Activated naive CD8-positive, alpha-beta T cell treated with anti-CD3 and anti-CD28 coated beads, Interleukin-2, amount 50 U/mL, for 16 hours (primary cell): ENCODE measurements at regions not wholly inside any gene's neighbourhood (a gene's known extent, or its start where the extent isn't known, plus 50 kb on each side); places are given as distances from the start of the nearest gene placed in this dataset.

ENCODE experiments used
- DNase-seq: peaks from one replicate; pipeline ENCODE4 v3.0.0-alpha.2; 2020; ENCODE audit warnings: low read depth, low spot score

- DNase-seq: no peak
Measured at GRCh38 chr13:85303630-85304029, 495.6 kb downstream of the SLITRK6 start.

DNA sequence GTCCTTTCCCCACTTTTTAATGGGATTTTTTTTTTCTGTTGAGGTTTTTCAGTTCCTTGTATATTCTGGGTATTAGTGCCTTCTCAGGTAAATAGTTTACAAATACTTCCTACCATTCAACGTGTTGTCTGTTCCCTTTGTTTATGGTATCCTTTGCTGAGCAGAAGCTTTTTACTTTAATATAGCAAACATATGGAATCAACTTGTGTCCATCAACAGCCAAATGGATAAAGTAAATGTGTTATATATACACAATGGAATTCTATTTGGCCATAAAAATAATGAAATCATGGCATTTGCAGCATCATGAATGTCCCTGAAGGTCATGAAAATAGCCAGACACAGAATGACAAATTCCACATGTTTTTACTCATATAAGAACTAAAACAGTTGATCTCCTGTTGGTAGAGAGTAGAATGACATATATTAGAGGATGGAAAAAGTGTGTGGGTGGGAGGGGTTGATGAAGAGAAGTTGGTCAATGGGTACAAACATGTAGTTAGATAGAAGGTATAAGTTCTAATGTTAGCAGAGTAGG, 500.8 kb downstream of the SLITRK6 start:
- DNase-seq: no peak

DNA sequence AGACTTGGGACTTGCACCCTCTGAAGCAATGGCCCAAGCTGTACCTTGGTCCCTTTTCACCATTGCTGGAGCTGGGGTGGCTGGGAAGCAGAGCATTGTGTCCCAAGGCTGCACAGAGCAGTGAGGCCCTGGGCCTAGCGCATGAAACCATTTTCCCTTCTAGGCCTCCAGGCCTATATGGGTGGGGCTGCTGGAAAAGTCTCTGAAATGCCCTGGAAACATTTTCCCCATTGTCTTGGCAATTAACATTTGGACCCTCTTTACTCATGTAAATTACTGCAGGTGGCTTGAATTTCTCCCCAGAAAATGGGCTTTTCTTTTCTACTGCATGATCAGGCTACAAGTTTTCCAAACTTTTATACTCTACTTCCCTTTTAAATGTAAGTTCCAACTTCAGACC, 510.5 kb downstream of the SLITRK6 start:
- no peak for DNase-seq

DNA sequence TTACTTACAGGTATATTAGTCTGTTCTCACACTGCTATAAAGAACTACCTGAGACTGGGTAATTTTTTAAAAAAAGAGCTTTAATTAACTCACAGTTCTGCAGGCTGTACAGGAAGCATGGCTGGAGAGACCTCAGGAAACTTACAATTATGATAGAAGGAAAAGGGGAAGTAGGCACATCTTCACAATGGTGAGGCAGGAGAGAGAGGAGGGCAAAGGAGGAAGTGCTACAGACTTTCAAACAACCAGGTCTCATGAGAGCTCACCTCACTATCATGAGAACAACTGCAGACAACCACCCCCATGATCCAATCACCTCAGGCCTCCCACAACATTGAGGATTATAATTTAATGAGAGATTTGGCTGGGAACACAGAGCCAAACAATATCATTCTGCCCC, 511.7 kb downstream of the SLITRK6 start:
- DNase-seq: no peak

GRCh38 chr13:85286081-85286480, 513.1 kb downstream of the SLITRK6 start:
- no peak for DNase-seq

DNA sequence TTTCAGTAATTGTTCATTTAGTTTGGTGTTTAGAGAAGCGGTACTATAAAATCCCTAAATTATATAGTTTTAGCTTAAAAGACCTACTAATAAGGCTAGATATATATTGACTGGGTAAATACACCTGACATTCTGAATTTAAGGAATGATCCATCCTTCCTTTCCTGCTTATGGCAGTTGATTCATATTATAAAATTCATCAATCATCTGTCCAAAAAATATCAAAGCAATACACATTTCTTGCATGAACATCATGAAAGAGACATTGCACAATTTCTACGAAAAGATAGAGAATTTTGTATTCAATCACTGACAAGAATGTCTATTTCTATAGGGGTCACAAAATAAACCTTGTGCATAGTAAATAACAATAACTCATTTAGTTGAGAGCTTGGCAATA, 514.9 kb downstream of the SLITRK6 start:
- no peak for DNase-seq

GRCh38 chr13:85283408-85283807, 515.8 kb downstream of the SLITRK6 start:
- no peak for DNase-seq

DNA sequence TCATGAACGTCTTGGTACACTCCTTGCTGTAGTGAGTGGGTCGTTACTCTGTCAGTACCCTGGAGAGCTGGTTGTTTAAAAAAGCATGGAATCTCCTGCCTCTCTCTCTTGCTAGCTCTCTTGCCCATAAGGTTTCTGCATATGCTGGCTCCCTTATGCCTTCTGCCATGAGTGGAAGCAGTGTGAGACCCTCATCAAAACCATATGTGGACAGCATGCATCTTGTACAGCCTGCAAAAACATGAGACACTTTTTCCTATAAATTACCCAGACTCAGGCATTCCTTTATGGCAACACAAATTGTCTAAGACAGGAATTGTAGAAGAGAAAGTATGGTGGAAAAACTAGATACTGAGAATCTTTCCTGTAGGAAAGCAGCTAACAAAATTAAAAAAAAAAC, 516.3 kb downstream of the SLITRK6 start:
- no peak for DNase-seq

DNA sequence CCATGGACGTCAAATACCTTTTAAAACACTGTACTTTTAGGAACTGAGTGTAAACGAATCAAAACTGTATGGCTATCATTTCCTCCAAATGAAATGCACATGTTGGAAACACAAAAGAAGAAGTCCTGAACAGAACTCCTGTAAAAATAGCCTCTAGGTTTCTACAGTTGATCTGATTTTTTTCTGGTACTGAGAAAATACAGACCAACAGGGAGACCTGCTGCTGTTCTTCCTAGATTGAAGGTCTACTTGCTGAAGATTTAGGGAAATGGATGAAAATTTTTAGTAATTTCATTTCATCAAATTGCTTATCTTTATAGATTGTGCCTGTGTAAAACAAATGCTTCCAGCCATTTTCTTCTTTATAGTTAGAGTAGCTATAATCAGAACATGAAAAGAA, 520.4 kb downstream of the SLITRK6 start:
- no peak for DNase-seq

DNA sequence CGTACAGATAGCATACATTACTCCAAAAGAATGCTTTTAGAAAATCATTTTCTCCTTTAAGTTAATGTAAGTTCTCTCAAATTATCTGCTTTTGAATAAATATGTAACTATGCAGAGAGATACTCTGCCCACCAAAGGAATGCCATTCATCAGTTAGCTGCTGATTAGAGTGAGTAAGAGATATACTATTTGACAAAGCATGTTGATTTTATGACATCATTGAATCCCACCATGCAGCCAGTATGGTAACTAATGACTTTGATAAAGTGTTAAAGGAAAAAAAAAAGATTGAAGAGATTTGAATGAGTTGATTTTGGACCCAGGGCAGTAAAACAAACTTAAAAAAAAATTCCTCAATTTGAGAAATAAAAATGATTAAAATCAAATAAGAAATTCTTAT, 521.5 kb downstream of the SLITRK6 start:
- no peak for DNase-seq

GRCh38 chr13:85266771-85267170, 532.4 kb downstream of the SLITRK6 start:
- no peak for DNase-seq

- DNase-seq: no peak
Measured at GRCh38 chr13:85266331-85266730, 532.9 kb downstream of the SLITRK6 start.

- DNase-seq: no peak
Measured at GRCh38 chr13:85265296-85265695, 533.9 kb downstream of the SLITRK6 start.

DNA sequence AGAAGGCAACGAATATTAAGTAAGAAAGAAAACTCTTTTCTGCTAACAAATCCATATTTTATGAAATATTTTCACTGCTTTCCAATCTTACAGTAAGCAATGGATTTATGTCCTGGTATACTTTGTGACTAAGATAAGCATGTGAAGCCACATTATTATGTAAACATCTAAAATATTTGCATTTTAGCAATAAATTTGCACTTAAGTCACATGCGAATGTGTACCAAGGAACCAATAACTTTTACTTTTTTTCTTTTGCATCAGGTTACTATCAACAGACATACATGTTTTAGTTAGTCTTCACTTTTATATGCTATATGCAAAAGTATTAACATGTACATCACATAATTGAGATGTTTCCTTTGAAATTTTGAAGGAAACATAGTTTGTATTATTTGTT, 536.7 kb downstream of the SLITRK6 start:
- DNase-seq: no peak

DNA sequence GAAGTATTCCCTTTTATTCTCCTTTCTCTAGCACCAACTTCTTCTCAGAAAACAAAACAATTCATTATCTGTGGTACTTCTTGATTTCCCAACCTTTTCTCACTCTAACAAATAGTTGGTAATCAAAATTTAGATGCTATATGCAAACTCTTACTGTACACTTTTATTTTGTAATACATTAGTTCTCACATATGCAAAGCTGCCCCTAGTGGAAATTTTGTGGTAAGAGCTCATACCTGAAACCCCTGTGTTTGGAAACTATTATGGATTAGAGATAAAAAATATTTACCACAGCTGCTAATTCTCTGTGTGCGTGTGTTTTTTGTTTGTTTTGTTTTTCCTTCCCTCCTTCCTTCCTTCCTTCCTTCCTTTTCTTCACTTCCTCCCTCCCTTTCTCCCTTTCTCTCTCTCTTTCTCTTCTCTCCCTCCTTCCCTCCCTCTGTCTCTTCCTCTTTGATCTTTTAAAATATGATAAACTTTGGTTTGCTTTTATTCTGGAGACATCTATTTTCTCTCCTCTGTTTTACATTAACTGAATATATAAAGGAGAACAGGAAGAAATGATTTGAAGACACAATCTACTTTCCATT, 537.4 kb downstream of the SLITRK6 start:
- DNase-seq: no peak

GRCh38 chr13:85260896-85261295, 538.3 kb downstream of the SLITRK6 start:
- DNase-seq: no peak

GRCh38 chr13:85255978-85256377, 543.2 kb downstream of the SLITRK6 start:
- DNase-seq: no peak

DNA sequence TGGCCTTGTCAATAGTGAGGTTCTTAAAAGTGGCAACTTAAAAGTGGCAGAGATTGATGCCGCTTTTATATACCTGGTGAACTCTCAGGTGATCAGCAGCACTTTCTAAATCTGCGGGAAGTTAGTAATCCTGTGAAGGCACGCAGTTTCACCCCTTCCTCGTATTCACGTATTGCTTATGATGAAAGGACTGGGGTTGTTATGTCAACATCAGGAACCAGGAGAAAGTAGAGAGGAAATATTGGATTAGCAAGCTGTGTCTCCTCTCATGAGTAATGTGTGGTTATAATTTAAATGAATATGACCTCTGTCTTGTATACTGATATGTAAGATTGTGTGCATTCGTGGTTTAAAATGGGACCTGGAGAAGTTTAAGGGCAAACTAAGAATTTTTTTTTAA, 544.6 kb downstream of the SLITRK6 start:
- no peak for DNase-seq

GRCh38 chr13:85249151-85249550, 550.1 kb downstream of the SLITRK6 start:
- no peak for DNase-seq

- DNase-seq: no peak
Measured at GRCh38 chr13:85247780-85248179, 551.4 kb downstream of the SLITRK6 start.

GRCh38 chr13:85243831-85244230, 555.4 kb downstream of the SLITRK6 start:
- no peak for DNase-seq

- DNase-seq: no peak
Measured at GRCh38 chr13:85241060-85241459, 558.2 kb downstream of the SLITRK6 start.

DNA sequence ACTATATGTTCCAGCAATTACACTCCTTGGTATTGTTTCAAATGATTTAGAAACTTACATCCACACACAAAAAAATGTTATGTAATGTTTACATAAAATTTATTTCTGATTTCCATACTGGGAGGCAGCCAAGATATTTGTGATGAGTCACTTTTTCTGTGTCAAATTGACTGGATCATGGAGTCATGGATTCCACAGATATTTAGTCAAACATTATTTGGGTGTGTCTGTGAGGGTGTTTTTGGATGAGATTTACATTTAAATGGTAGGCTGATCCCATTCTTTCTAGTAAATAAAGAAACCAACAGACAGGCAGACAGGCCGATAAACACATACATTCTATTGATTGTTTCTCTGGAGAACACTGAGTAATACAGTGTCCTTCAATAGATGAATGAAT, 562.8 kb downstream of the SLITRK6 start:
- no peak for DNase-seq

DNA sequence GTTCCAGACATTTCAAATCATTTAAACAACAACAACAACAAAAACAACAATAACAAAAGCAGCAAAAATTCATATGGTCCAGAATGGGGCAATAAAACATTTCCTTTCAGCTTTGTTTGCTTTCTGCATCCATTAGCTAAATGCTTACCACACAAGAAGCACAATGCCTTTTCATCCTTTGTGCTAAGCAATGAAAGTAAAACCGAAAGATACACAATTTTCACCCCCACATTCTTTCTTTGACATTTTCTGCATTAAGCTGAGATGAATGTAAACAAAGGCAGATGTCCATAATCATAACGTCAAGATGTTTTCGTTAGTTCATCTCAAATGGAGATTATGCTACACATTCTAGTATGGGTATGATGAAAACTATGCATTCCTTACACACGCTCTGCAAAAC, 568.5 kb downstream of the SLITRK6 start:
- no peak for DNase-seq
